ENCODE measurements at regions not wholly inside any gene's neighbourhood (a gene's known extent, or its start where the extent isn't known, plus 50 kb on each side); places are given as distances from the start of the nearest gene placed in this dataset.

GRCh38 chr4:163582703-163583102 lies 88.2 kb downstream of the TMA16 start:
- Histone ChIP-seq H3K4me3 (no peak overlapping the region), H3K27me3 (no peaks in the 10 kb centered on the region), H3K4me1 (no peaks in the 10 kb centered on the region), H3K27ac (no peak overlapping the region), H3K9me3 (peaks cover 0 to under 1% (median 0%) of the 10 kb centered on the region in 4 donors), H3K36me3 (no peaks in the 10 kb centered on the region)
- intact Hi-C loops (cut with DNase I; ENCODE audit: low total_unique reads), result no loop called here
- DNase-seq, result no peak
- TF ChIP-seq POLR2A (IDR thresholded peaks at IDR 0.05), result no peak
- TF ChIP-seq POLR2AphosphoS5 (IDR thresholded peaks at IDR 0.05), result no peak
- no peak for TF ChIP-seq EP300 (IDR thresholded peaks at IDR 0.05)
- no peak for TF ChIP-seq CTCF (IDR thresholded peaks at IDR 0.05)
- WGBS, 5 donors, result 62 to 72% (median 65%) methylated on average over 2 of the region's 2 CpGs

GRCh38 chr4:163587867-163588266 lies 93.4 kb downstream of the TMA16 start:
- 77 to 87% (median 80%) methylated on average over 3 of the region's 3 CpGs for WGBS, 5 donors
- intact Hi-C loops (cut with DNase I; ENCODE audit: low total_unique reads), result no loop called here
- H3K27ac ChIP-seq, result no peak overlapping the region

GRCh38 chr4:163588532-163588931 lies 94.0 kb downstream of the TMA16 start:
- intact Hi-C loops (cut with DNase I; ENCODE audit: low total_unique reads), result no loop called here
- Histone ChIP-seq H3K4me3 (no peak overlapping the region), H3K27me3 (no peaks in the 10 kb centered on the region), H3K9me3 (no peaks in the 10 kb centered on the region), H3K27ac (no peak overlapping the region), H3K4me1 (no peaks in the 10 kb centered on the region), H3K36me3 (no peaks in the 10 kb centered on the region)
- TF ChIP-seq POLR2A (IDR thresholded peaks at IDR 0.05), result no peak
- TF ChIP-seq CTCF (IDR thresholded peaks at IDR 0.05), result no peak
- WGBS, 5 donors, result 15 to 30% (median 19%) methylated on average over 2 of the region's 2 CpGs
- no peak for DNase-seq

More at GRCh38 chr4:163587867-163588266, 93.4 kb downstream of the TMA16 start:
- no peaks in the 10 kb centered on the region for H3K27me3 ChIP-seq
- TF ChIP-seq POLR2A (IDR thresholded peaks at IDR 0.05) (no peak), CTCF (IDR thresholded peaks at IDR 0.05) (no peak), EP300 (IDR thresholded peaks at IDR 0.05) (no peak), POLR2AphosphoS5 (IDR thresholded peaks at IDR 0.05) (no peak)
- no peak overlapping the region for H3K4me3 ChIP-seq
- H3K36me3 ChIP-seq, result no peaks in the 10 kb centered on the region
- H3K4me1 ChIP-seq, result no peaks in the 10 kb centered on the region
- DNase-seq, result peak in 1 of 2 donors; percentile 21
- no peaks in the 10 kb centered on the region for H3K9me3 ChIP-seq

GRCh38 chr4:163590103-163590502 lies 95.6 kb downstream of the TMA16 start:
- TF ChIP-seq EP300 (IDR thresholded peaks at IDR 0.05) (no peak), CTCF (IDR thresholded peaks at IDR 0.05) (no peak), POLR2A (IDR thresholded peaks at IDR 0.05) (no peak), POLR2AphosphoS5 (IDR thresholded peaks at IDR 0.05) (no peak)

More at GRCh38 chr4:163590103-163590502, 95.6 kb downstream of the TMA16 start:
- Histone ChIP-seq H3K27ac (no peak overlapping the region), H3K27me3 (no peaks in the 10 kb centered on the region), H3K4me1 (no peaks in the 10 kb centered on the region), H3K36me3 (no peaks in the 10 kb centered on the region), H3K4me3 (no peak overlapping the region), H3K9me3 (no peaks in the 10 kb centered on the region)
- 49 to 81% (median 67%) methylated on average over 1 of the region's 1 CpG for WGBS, 5 donors
- intact Hi-C loops (cut with DNase I; ENCODE audit: low total_unique reads), result no loop called here
- no peak for DNase-seq

All from stomach (tissue), 8 donors.